Stimulated activated CD4-positive, alpha-beta T cell treated with anti-CD3 and anti-CD28 coated beads, TNF-alpha, amount 100 ng/mL, for 24 hours (primary cell): ENCODE measurements at regions not wholly inside any gene's neighbourhood (a gene's known extent, or its start where the extent isn't known, plus 50 kb on each side); places are given as distances from the start of the nearest gene placed in this dataset.
A peak's percentile ranks its signal among the peaks of the same experiment; 100 is the strongest.

Source experiments
- DNase-seq, 3 experiments: peaks; one replicate each; pipeline ENCODE4 v3.0.0-alpha.2; 2020; ENCODE audit warnings: low read depth in 3 of 3

GRCh38 chr9:20291201-20291600, 331.1 kb downstream of the MLLT3 start:
- no peak for DNase-seq

DNA sequence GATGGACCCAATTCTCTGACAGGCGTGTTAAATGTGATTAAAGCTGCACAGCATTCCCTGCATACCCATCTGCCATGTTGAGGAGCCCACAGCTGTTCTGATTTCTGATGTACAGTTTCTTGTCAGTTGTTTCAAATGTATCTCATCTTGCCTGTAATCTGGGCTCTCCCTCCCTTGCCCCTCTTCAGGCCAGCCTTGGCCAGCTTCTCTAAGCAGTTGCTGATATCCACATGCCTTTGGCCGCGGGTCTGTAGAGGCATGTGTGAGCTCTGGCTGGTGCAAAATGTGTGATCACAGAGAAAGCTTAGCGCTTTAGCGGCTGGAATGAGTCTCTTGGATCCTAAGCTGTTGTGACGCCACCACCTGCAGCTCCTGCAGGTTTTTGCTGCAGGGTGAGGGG, 332.0 kb downstream of the MLLT3 start:
- no peak for DNase-seq

DNA sequence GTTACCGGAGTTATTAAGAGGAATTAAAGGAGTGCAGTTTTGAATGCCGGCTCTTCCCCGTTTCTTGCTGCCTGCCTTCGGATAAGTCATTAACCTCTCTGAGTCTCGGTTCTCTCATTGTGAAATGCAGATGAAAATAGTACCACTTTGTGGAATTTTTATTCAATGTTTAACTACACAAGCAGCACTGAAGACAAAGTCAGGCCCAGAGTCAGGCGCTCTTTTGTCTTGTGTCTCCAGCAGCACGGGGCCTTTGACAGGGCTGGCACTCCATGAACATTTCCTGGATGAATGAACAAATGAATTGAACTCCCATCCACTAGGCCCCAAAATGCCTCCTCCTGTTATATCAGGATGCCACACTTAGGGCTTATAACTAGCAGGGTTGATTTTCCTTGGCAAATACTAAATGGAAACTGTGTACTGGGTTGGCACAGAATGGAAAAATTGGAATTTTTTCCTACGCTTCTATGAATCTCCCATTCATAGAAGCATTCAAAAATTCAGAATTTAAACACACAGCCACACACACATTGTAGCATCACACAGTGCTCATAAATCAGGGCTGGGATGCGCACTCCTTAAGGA, 332.8 kb downstream of the MLLT3 start:
- no peak for DNase-seq

DNA sequence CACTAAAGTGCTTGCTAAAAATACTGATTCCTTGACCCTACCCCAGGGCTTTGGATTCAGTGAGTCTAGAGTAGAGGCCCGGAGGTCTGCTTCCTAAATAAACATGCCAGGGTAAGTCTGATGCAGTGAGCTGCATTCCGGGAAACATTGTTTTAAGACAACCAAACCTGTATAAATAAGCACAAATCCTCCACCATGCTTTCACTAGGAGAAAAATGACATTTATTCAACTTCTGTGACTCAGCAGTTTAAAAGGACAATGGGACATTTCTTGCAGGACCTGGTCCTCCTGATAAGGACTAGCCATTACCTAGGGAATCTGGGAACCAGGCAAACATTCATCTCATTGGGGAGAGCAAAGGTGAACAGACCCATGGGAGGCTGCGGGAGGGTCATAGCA, 335.3 kb downstream of the MLLT3 start:
- no peak for DNase-seq

GRCh38 chr9:20286154-20286700, 336.1 kb downstream of the MLLT3 start:
- DNase-seq = no peak

GRCh38 chr9:20284601-20285289, 337.6 kb downstream of the MLLT3 start:
- DNase-seq = no peak

GRCh38 chr9:20280330-20280729, 342.0 kb downstream of the MLLT3 start:
- no peak for DNase-seq

GRCh38 chr9:20276762-20277161, 345.5 kb downstream of the MLLT3 start:
- DNase-seq = no peak

DNA sequence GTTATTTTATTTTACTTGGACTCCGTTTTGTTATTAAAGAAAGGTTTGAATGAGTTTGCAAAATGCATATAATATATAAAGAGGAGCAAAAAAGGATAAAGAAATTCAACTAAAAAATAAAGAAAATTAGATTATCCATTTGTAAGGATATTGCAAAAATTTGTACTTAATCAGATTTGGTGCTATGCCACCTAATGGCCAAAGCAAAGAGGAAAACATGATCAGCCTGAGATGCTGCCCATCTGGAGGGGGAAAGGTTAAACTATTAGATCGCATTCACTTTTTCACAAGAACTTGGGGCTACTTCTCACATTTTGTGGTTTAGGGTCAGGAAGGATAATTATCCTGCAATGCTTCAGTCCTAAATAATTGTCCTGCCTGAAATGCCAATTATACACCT, 350.6 kb downstream of the MLLT3 start:
- no peak for DNase-seq

- no peak for DNase-seq
These were observed 351.2 kb downstream of the MLLT3 start for GRCh38 chr9:20271096-20271495.

- DNase-seq = no peak
These were observed 352.1 kb downstream of the MLLT3 start for GRCh38 chr9:20270161-20270560.

DNA sequence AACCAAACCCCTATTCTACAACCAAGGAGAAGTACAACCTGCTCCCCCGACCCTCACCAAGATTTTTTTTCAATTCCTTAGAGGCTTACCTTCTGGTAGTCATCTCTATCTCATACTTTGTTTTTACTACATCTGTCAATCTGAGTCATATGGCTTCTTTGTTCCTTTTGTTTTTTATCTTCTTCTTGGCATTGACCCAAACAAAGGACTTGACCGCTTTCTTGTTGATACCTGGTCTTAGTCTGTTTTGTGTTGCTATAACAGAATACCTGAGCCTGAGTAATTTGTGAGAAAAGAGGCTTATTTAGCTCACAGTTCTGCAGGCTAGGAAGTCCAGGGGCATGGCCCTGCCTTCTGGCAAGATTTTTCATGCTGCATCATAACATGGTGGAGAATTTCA, 352.7 kb downstream of the MLLT3 start:
- no peak for DNase-seq

GRCh38 chr9:20264896-20265295, 357.4 kb downstream of the MLLT3 start:
- DNase-seq = no peak

DNA sequence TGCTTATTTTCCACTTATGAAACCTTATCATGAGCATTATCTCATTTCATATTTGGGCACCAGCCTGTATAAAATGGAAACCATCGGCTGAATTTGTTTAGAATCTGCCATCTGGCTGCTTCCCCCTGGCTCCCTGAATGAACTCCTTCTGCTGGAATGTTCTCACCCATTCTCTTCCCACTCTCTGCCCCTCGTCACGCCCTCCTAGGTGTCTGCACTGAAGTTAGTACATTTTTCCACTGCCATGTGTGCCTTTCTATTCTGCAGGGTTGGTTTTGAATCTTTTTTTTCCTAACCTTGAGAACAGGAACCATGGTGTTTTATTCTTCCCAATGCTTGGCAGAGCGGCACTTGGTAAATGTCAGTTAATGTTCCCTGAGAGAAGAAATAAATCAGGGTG, 359.7 kb downstream of the MLLT3 start:
- no peak for DNase-seq

DNA sequence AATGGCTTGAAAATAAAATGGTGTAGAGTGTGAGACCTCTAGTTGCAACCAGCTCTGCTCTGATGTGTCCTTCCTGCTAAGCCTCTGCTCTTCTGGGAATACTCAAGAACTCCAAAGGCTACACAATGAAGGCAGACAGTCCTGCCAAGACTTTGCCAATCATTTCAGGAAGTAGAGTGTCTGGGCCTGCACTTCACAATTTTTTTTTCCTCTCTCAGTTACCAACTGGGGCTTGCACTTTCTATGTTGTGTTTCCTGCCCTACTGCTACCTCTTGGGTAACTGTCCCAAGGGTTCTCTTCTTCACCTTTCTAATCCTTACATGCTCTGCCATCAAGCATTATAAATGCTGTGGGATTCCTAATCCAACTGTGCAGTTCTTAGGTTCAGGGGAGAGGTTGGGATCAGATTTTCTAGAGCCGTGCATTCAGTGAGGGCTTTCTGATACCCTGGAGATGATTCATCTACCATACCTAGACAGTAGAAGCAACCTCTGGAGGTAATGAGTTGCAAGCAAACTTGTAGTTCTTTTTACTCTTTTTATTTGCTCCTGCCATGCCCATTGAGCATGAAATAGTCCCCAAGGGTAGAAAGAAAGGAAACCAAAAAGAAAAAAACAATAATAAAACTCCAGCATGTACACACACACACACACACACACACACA, 365.9 kb downstream of the MLLT3 start:
- no peak for DNase-seq

DNA sequence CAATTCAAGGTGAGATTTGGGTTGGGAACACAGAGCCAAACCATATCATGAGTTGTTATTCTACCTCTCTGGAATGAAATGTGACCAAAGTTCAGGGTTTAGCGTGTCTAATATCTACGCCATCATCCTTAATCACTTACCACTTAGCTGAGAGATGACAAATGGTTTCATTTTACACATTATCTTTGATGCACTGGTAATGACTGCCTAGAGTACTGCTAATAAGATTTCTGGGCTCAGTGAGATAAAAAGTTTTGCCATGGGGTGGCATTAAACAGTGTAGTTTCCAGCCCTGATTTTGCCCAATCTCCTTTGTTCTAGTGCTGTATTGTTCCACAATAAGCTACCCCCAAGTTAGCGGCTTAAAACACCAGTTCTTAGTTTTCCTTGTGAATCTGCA, 367.2 kb downstream of the MLLT3 start:
- no peak for DNase-seq

- DNase-seq = no peak
These were observed 368.7 kb downstream of the MLLT3 start for GRCh38 chr9:20253635-20254034.

DNA sequence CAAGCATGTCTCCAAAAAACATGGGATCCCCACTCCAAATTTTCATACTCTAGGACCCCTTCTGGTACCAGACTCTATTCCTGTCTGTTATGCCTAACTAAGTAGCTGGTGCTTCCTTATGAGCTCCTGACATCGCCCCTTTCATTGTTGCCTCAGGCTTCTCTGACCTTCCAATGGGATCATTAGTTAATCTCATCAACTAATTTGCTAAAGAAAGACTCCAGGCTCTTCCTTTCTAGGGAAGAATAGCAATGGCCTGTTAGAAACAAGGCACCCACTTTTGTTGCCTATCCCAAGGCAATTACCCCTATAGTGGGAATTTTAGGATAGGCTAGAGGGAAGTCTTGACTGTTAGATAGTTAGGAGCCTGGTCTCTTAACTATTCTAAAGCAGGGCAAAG, 369.5 kb downstream of the MLLT3 start:
- no peak for DNase-seq

GRCh38 chr9:20250791-20251190, 371.5 kb downstream of the MLLT3 start:
- DNase-seq = no peak

- DNase-seq = no peak
These were observed 378.0 kb downstream of the MLLT3 start for GRCh38 chr9:20244271-20244670.

- DNase-seq = no peak
These were observed 378.5 kb downstream of the MLLT3 start for GRCh38 chr9:20243841-20244240.

GRCh38 chr9:20242510-20243189, 379.6 kb downstream of the MLLT3 start:
- peak in 1 of 3 experiments; percentile 11 for DNase-seq
